NCI-H2196 (cell line): ENCODE measurements at regions not wholly inside any gene's neighbourhood (a gene's known extent, or its start where the extent isn't known, plus 50 kb on each side); places are given as distances from the start of the nearest gene placed in this dataset.
A peak's percentile ranks its signal among the peaks of the same experiment; 100 is the strongest.
"Not testable (repeated sequence)": the region's sequence is repeated elsewhere in the genome, so short reads cannot be mapped to it uniquely, and the experiment has no call there.

Experiments
- DNase-seq: peaks from one replicate; lab custom pipeline; 2025; ENCODE audit not compliant: unreplicated experiment; lab: John Stamatoyannopoulos, UW

DNA sequence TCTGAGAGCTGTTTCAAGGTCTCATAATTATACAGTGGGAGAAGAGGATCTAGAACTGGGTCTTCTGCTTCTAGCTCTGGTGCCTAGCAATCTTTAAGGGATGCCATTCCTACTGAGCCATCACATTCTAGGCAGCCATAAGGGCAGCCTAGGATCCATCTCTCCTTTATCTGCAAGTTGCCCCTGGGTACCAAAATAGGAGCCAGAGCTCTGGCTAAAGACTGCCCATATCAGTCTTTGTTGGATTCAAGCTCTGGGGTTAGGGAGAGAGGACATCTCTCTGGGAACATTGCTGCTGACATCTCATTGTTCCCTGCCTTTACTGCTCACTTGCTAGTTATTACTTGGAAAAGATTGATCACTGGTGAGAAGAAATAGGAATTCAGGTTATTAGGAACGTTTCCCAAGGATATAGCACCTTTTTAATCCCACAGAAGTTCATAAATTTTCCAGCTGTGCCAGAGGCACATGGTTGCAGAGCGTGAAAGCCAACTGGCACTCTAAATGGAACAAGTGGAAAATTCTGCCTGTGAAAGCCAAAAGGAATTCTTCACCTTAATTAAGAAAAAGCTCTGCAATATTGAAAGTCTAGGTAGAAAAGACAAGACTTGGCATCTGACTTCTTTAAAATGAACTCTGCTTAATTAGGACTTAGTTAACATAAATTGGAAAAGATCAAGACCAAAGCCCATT, 102.2 kb downstream of the CDC42EP3 start:
- DNase-seq, result no peak

DNA sequence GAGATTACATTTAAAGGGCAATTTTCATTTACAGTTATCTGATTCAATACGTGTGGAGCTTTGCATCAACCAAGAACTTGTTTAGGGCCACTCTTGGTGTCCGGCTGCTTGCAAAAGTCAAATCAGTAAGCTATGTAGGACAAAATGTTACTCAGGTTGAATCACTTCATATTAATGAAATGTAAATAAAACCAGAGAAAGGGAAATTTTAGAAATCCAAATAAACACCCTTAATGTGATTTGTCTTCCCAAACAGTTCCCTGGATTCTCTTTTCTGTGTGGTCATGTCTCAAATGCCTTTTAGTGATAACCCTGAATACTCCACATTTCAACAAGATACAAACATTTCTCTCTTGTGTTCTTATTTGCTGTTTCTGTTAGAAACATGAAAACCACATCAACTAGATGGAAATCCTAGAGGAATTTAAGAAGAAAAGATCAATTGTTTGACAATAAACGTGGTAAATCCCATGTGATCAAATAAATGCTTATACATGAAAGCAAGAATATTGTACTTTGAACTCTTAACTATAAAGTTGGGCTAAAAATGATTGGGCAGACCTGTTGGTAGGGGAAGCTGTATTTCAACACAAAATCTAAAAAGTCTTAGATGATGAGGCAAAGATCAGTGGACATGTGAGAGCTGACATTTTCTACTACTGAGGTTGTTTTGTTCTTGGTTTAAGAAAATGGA, 101.3 kb downstream of the CDC42EP3 start:
- DNase-seq, result no peak

DNA sequence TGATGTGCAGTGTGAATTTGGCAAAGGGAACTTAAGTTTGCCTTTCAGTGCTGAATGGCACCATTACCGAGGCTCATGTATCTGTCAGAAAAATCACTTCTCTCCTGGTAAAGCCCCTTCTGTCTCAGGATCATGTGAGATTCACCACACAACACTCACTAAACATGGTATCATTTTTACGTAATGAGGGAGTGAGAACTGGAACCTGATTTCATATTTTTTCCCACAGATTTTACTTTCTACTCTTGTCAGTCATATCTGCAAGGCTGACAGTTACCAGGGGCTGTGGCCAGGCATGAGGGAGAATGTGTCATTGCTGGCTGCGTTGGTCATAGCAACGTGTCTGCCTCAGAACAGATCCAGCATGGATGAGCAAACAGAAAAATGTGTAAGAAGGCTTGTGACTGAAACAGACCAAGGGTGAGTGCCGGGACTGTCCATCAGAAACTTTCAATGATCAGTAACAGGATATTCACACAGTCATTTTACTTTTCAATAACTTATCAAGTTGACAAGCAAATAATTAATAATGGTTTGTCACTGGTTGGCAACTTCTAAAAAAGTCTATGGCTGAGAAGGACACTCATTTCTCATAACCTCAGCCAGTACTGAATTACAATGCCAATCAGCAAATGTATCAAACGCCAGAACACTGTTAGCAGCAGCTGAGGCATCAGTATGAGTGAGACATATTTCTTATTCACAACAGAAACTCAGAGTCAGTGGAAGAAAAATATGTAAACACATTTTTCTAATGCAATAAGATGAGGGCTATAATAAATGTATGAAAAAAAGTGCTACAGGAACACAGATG, 100.5 kb downstream of the CDC42EP3 start:
- no peak for DNase-seq

DNA sequence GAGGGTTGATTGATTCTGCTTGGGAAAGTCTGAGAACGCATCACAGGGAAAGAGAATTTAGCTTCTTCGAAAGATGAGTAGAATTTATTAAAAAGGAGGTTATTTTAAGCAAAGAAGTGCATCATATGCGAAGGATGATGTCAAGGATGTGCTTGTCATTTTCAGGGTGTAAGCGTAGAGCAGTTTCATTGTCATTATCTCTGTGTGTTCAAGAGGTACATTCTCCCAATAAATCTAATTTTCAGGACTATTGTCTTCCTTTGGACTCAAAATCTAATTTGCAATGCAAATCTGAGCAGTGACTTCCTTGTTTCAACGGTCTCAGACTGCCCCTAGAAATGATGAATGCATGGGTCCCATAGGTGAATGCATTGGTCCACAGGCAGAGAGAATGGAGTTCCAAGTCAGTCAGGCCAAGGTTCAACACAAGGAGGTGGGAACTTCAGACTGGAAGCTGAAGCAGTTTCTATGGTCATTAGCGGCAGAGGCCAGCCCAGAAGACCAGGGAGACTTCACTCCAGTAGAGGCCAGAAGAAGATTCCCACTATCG, 99.8 kb downstream of the CDC42EP3 start:
- DNase-seq, result no peak

DNA sequence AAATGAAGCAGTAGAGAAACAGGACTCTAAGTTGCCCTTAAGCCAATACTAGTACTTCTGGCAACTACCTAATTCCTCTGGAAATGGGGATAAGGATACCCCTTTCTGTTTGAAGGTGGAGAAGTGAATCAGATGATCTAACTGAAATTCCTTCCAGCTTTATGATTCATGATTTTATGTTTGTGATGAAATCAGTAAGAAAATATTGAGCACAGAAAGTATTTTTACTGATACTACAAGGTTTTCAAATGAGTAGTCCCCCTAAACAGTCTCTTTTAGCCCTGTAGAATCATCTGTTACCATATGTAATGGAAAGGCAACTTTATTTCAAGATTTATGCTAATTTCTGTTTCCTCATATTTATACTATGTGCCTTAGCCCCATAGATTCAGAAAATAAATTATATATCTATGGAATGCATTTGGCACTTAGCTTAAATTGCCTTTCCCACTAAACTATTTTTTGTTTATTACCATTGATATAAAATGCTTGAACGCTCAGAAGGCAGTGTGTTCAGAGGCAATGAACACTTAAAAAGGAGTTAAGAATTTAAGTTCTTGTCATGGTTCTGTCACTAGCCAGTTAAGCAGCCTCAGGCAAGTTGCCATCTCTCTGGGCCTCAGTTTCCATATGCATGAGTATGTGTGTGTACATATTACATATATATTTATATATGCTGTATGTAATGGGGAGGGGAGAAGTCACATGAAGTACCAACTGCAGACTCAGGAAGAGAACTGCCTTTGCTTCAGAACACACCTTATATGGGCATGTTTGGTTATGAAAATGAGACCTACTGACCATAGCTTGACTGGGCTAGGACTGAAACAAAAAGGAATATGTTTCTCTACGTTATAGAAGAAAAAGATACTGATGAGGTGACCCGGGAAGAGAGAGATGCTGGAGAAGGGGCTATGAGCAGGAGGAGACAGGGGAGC, 97.7 kb downstream of the CDC42EP3 start:
- no peak for DNase-seq

DNA sequence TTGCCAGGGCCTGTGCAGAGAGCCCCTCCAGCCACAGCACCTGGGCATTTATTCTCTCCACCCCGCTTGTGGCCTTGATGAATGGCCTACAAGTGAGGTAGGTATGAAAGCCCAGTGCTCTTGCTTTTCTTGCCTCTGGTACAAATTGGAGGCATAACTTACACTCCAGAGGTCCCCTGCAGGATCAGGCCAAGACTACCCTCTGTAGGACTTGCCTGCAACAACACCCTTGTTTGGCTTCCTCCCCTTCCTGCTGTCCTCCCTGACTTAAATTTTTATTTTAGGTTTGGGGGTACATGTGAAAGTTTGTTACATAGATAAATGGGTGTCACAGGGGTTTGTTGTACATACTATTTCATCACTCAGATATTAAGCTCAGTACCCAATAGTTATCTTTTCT, 95.7 kb downstream of the CDC42EP3 start:
- no peak for DNase-seq

DNA sequence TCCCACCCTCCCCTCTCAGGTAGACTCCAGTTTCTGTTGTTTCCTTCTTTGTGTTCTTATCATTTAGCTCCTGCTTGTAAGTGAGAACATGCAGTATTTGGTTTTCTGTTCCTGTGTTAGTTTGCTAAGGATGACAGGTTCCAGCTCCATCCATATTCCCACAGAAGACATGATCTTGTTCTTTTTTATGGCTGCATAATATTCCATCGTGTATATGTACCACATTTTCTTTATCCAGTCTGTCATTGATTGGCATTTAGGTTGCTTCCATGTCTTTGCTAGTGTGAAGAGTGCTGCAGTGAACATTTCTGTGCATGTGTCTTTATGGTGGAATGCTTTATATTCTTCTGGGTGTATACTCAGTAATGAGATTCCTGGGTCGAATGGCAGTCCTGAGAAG, 95.2 kb downstream of the CDC42EP3 start:
- not testable (repeated sequence) for DNase-seq

DNA sequence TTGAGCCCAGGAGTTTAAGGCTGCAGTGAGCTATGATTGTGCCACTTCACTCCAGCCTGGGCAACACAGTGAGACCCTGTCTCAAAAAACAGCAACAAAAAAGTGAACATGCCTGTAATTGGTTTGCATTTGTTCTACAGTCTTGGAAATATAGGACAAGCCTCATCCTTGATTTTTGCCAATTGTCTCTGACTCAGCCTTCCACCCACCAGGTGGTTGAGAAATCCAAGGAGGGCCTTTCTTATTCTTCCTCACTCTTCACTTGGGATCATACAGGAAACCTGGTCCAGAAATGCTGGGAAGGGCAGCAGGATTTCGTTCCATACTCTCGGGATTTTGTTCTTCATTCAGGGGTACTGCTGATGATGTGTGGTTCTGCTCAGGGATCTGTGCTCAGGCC, 94.6 kb downstream of the CDC42EP3 start:
- DNase-seq, result no peak

DNA sequence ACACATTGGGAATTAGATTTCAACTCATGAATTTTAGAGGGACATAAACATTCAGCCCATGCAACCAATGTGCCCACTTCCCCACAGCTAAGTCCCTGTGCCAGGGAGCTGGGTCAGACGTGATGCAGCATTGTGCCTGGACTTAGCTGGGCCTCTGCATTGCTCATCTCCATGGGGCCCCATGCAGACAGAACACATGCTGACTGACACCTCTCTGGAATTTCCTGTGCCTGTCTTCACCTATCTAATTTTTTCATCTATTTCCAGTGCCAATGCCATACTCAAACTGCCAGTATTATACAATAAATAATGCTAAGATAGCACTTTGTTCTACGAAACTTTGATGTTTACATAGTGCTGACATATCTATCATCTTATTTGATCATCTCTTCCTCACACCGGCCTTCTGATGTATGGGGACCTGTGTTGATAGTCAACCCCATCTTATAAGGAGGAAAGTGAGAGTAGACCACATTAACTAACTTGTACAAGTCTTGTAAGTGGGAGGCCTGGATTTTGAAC, 92.2 kb downstream of the CDC42EP3 start:
- DNase-seq, result no peak

DNA sequence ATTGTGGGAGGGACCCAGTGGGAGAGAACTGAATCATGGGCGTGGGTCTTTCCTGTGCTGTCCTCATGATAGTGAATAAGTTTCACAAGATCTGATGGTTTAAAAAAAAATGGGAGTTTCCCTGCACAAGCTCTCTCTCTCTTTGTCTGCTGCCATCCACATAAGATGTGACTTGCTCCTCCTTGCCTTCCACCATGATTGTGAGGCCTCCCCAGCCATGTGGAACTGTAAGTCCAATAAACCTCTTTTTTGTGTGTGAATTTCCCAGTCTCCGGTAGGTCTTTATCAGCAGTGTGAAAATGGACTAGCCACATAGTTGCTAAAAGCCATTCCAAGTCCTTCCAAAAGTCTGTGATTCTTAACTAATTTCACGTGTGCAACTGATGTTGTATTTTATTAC, 91.5 kb downstream of the CDC42EP3 start:
- not testable (repeated sequence) for DNase-seq

DNA sequence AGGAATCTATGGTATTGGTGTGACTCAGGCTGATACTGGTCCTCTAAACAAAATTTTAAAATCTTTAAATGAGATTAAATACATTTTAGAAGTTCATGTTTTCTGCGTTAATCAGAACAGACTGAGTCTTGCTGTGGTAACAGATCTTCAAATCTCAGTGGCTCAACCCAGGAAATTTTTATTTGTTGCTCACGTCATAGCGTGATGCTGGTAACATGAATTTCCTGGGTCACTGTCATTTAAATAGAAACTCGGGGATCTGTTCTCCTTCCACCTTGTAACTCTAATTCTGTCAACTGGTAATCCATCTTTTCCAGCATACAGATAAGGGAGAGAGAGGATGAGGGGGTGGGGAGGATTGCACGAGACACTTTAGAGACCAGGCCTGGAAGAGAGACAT, 90.0 kb downstream of the CDC42EP3 start:
- DNase-seq, result no peak

DNA sequence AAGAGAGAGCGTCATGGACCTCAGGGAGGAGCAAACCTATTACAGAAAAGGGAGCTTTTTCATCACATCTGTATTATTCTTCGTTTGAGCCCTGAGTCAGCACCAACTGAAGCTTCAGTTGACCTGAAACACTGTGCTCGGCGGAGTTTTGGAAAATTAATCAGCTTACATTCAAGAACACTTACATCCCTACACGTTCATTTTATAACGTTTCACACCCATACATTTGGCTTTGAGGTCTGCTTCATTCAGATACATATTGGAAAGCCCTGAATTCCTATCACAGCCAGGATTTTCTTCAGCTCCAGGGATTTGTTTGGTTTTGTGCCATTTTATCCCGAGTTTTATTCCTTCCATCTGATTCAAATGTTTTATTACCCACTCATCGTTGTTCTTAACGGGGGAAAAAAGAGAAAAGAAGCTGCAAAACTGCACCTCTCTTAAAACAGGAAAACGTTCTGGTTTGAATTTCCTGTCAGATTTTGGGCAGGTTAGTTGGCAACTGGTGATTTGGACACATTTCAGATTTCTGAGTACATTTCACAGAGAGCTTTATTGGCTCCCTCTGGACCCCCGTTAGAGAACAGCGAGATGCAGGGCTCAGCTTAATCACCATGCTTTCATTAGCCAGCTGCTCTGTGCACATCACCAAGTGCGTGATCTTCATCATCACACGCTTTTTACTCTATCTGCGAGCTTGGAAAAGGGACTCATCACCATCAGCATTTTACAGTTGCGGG, 88.8 kb downstream of the CDC42EP3 start:
- no peak for DNase-seq

DNA sequence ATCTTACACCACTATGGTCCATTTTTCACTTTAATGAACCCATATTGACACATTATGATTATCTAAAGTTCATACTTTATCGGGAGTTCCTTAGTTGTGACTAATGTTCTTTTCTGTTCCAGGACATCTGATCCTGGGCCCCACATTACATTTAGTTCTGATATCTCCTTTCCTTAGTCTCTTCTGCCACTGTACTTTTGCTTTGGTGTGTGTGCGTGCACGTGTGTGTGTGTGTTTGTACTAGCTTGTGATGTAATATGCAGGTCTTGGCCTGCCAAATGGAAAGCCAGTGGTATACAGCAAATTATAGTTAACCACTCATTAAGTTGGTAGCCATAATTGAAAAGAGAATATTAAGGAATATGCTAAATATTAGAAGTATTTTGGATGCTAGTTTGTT, 88.0 kb downstream of the CDC42EP3 start:
- DNase-seq, result no peak

DNA sequence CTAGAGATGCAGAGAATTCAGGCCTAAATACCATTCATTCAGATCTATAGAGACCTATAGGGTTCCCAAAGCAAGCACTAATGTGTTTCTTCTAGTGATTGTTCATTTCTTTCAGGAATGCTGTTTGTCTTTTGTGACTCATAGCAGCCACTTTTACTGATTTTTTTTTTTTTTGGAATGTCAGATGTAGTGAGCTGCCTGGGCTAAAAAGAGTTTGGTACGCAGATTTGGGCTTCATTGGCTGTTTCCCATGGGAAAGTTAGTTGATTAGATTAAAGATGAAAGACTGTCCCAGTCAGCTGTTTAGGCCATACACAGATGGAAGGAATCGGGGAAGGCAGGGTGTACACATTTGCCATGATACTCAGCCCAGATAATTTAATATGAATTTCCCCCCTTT, 87.6 kb downstream of the CDC42EP3 start:
- no peak for DNase-seq

DNA sequence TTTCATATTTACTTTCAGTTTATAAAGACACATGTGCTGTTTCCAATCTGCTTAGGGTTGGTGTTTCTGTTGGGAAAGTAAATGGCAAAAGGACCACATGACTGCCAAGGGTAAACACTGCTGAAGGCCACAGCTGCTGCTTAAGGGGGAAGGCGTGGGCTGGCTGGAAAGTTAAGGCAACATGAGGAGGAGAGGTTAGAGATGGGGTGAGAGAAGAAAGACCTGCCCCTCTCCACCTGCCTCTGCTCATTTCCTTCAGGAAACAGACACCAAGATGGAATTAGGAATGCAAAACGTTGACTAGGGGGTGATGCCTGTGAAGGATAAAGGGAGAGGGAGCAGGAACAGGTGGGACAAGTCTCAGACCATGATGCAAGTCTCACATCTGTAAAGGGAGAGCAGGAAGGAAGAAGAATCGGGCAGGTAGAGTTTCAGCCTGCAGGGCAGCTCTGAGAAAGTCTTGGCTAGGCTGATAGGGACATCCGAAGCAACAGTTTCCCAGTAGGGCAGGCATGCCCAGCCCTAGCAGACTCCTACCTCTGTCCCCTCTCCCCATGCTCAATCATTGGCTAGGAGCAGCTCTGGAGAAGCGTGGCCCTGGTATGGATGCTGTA, 86.0 kb downstream of the CDC42EP3 start:
- DNase-seq, result peak; percentile 59

DNA sequence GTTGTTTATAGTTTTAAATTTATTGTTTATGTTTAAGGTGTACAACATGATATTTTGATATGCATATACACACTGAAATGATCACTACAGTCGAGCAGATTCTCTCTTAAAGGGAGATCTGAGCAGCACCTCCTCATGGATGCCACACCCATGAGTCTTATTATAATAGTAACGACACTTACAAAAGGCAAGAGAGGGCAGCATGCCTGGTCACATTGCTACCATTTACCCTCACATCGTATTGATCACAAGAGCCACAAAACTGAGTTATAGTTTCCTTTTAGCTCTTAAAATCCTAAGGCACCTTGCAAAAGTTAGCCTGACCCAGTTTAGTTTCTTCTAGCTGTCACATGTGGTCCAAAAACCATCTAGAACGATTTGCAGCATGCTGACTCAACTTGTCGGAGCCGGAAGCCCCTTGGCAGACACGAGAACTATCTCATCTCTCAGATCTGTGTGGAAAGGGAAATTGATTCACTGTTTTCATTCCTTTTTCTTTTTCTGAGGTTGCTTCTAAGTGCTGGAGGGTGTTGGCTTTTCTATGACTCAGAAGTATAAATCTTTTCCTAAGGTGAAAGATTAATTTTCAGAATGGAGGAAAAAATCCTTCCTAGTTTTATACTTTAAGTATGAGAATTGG, 85.3 kb downstream of the CDC42EP3 start:
- no peak for DNase-seq

DNA sequence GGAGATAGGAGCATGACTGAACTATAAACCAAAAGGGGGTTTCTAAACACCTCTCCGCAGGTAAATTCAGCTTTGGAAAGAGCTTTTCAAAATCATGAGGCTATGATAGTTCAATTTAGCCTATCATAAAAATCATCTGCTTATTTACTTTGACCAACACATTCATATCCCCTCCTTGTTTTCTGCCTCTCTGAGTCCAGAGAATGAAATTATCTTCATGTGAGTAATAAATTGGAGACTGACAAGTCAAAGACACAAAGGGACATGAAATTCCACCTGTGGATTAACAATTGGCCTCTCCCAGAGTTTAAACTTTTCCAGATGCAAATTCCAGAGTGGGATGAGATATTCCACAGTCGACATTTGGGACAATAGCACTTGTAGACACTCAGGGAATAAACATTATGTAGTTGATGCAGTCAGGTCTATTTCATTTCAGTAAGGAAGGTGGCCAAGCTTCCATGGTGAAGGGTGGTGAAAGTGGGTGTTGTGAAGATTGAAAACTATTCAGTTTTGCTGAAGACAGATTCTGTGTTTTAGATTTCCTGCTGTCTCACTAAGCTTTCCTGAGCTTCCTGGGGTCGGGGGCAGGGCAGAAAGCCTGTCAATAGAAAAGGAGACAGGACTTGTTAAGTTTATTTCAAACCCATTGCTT, 84.7 kb downstream of the CDC42EP3 start:
- DNase-seq, result no peak

DNA sequence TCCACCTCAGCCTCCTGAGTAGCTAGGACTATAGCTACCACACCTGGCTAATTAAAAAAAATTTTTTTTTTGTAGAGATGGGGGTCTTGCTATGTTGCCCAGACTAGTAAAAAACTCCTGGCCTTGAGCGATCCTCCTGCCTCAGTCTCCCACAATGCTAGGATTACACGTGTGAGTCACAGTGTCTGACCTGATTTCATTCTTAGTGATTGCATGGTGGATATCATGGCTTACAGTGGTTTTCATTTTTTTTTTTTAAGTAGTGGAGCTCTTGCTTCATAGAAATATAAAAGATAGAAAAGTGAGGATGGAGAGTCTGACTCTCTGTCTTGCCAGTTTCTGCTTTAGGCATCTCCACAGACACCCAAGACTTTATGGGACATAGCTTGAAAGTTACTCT, 83.6 kb downstream of the CDC42EP3 start:
- no peak for DNase-seq
